CD14-positive monocyte (primary cell): ENCODE measurements at regions not wholly inside any gene's neighbourhood (a gene's known extent, or its start where the extent isn't known, plus 50 kb on each side); places are given as distances from the start of the nearest gene placed in this dataset.

Source experiments
- DNase-seq, 3 donors: peaks; one replicate each; pipeline ENCODE4 v3.0.0-alpha.2; 2011 to 2022
- H2AFZ ChIP-seq: 2 replicates; pipeline ENCODE4 v1.6.0; 2012; ENCODE audit warnings: mild to moderate bottlenecking, low read depth, low read length, inconsistent platforms; ENCODE audit not compliant: insufficient read depth, poor library complexity, severe bottlenecking
- H3K27ac ChIP-seq, 2 donors: 1 replicate in 1 of 2; 2 replicates in 1 of 2; pipeline ENCODE4 v1.5.1; 2012 to 2013; ENCODE audit warnings: low read length in 2 of 2, control low read depth in 1 of 2, inconsistent platforms in 1 of 2, low read depth in 1 of 2, mild to moderate bottlenecking in 1 of 2
- H3K27me3 ChIP-seq, 2 donors: one replicate each; pipeline versions ENCODE4 v1.6.0 to v1.6.1; 2011 to 2013; ENCODE audit warnings: low read length in 2 of 2; ENCODE audit not compliant: control insufficient read depth in 2 of 2, insufficient read depth in 2 of 2
- H3K36me3 ChIP-seq, 2 donors: replicated peaks in 1 of 2; 1 replicate in 1 of 2; 2 replicates in 1 of 2; pipeline versions ENCODE4 v1.5.1 to v1.6.1; 2012 to 2013; ENCODE audit warnings: low read length in 2 of 2, control low read depth in 1 of 2, inconsistent platforms in 1 of 2, mild to moderate bottlenecking in 1 of 2; ENCODE audit not compliant: insufficient read depth in 2 of 2, control insufficient read depth in 1 of 2
- H3K4me1 ChIP-seq, 2 donors: 1 replicate in 1 of 2; 2 replicates in 1 of 2; pipeline versions ENCODE4 v1.5.1 to v1.6.1; 2012 to 2013; ENCODE audit warnings: low read length in 2 of 2, control low read depth in 1 of 2, inconsistent platforms in 1 of 2, mild to moderate bottlenecking in 1 of 2, moderate library complexity in 1 of 2; ENCODE audit not compliant: insufficient read depth in 2 of 2, control insufficient read depth in 1 of 2
- H3K4me2 ChIP-seq: replicated peaks from 2 replicates; pipeline ENCODE3; 2012; ENCODE audit warnings: low read length, moderate library complexity, mild to moderate bottlenecking; ENCODE audit not compliant: poor library complexity, severe bottlenecking; ENCODE audit errors: extremely low read depth
- H3K4me3 ChIP-seq, 3 experiments: fragments of 200-600 bp in 1 of 3; sonication (generic) in 1 of 3; replicated peaks in 1 of 3; 1 replicate in 2 of 3; 2 replicates in 1 of 3; pipeline ENCODE4 v1.5.1; 2011 to 2013; ENCODE audit warnings: low read length in 3 of 3, mild to moderate bottlenecking in 3 of 3, control low read depth in 2 of 3, low read depth in 2 of 3, inconsistent platforms in 1 of 3, moderate library complexity in 1 of 3
- H3K79me2 ChIP-seq: 2 replicates; pipeline ENCODE4 v1.6.0; 2012; ENCODE audit warnings: mild to moderate bottlenecking, control low read depth, inconsistent platforms, low read length, moderate library complexity; ENCODE audit not compliant: insufficient read depth
- H3K9ac ChIP-seq: 2 replicates; pipeline ENCODE4 v1.6.0; 2017; ENCODE audit warnings: low read length, mild to moderate bottlenecking; ENCODE audit not compliant: insufficient read depth, poor library complexity, severe bottlenecking
- H3K9me3 ChIP-seq, 2 donors: replicated peaks in 1 of 2; 1 replicate in 1 of 2; 2 replicates in 1 of 2; pipeline versions ENCODE4 v1.5.1 to v1.6.1; 2012 to 2013; ENCODE audit warnings: low read length in 2 of 2, control low read depth in 1 of 2; ENCODE audit not compliant: control insufficient read depth in 1 of 2, insufficient read depth in 1 of 2
- H4K20me1 ChIP-seq: 2 replicates; pipeline ENCODE4 v1.6.0; 2012; ENCODE audit warnings: mild to moderate bottlenecking, low read length, control low read depth, moderate library complexity; ENCODE audit not compliant: insufficient read depth
- H3K27ac Mint-ChIP-seq, 7 donors: one replicate each; pipeline ENCODE4 v1.8.0; 2020; ENCODE audit warnings: mild to moderate bottlenecking in 7 of 7, mixed read lengths in 7 of 7, moderate library complexity in 6 of 7, inconsistent platforms in 2 of 7
- H3K27me3 Mint-ChIP-seq, 3 donors: one replicate each; pipeline ENCODE4 v1.8.0; 2021 to 2022; ENCODE audit warnings: low read depth in 3 of 3, mild to moderate bottlenecking in 3 of 3, mixed read lengths in 3 of 3, moderate library complexity in 3 of 3, inconsistent platforms in 1 of 3
- H3K36me3 Mint-ChIP-seq, 2 donors: one replicate each; pipeline ENCODE4 v1.8.0; 2020; ENCODE audit warnings: mixed read lengths in 2 of 2, inconsistent platforms in 1 of 2, mild to moderate bottlenecking in 1 of 2
- H3K4me1 Mint-ChIP-seq: one replicate; pipeline ENCODE4 v1.8.0; 2020; ENCODE audit warnings: mild to moderate bottlenecking, mixed read lengths
- H3K4me3 Mint-ChIP-seq, 2 donors: one replicate each; pipeline ENCODE4 v1.8.0; 2020; ENCODE audit warnings: mild to moderate bottlenecking in 2 of 2, mixed read lengths in 2 of 2, moderate library complexity in 1 of 2
- H3K9me3 Mint-ChIP-seq, 7 donors: one replicate each; pipeline ENCODE4 v1.8.0; 2020 to 2022; ENCODE audit warnings: mixed read lengths in 7 of 7, mild to moderate bottlenecking in 6 of 7, moderate library complexity in 6 of 7, inconsistent platforms in 2 of 7
- CTCF ChIP-seq: fragments of 200-600 bp; IDR thresholded peaks from one replicate; pipeline ENCODE4 v1.8.0; 2022; ENCODE audit warnings: antibody characterized with exemption, mild to moderate bottlenecking
- WGBS: methylation state at CpG from one replicate; pipeline ENCODE4 v1.1.5; 2013; ENCODE audit warnings: missing lambda C conversion rate; ENCODE audit not compliant: insufficient coverage; 5-methylcytosine and 5-hydroxymethylcytosine counted together
- intact Hi-C, 2 donors: fragments of 100-400 bp; cut with micrococcal nuclease; formaldehyde crosslinking; loops; one replicate each; pipeline versions ENCODE4 v1.15.0 to v1.15.1; 2023

DNA sequence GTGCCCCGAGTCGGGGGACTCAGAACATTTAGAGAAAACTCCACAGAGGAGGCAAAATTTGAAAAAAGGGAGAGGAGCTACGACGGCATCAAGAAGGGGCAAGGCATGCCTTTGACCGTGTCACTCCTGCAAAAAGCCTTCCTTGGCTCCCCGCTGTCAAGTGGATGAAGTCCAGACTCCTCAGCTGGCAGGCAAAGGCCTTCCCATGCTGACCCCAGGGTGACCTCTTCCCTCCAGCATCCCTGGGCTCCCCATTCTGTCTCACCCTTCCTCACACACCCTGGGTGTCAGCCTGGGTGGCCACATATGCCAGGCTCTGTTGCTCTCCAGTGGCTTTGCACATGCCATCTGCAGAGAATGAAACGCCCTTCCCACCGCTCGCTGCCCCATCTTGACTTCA, 88.4 kb upstream of the ZMIZ1 start:
- H3K9me3 Mint-ChIP-seq = no peaks in the 10 kb centered on the region
- Histone ChIP-seq H3K9ac (no peak overlapping the region), H3K27ac (no peak overlapping the region), H2AFZ (no peak overlapping the region), H4K20me1 (no peaks in the 10 kb centered on the region), H3K36me3 (no peaks in the 10 kb centered on the region), H3K4me1 (peaks cover 10 to 22% of the 10 kb centered on the region in 2 donors), H3K4me3 (no peak overlapping the region), H3K9me3 (no peaks in the 10 kb centered on the region), H3K79me2 (no peaks in the 10 kb centered on the region), H3K27me3 (no peaks in the 10 kb centered on the region), H3K4me2 (no peak overlapping the region)
- WGBS = 96% methylated on average over 7 of the region's 9 CpGs
- intact Hi-C loops = no loop called here
- peaks cover 40% of the 10 kb centered on the region for H3K4me1 Mint-ChIP-seq
- no peaks in the 10 kb centered on the region for H3K36me3 Mint-ChIP-seq
- peak overlapping the region in 1 of 2 donors; percentile 26 for H3K4me3 Mint-ChIP-seq
- DNase-seq = no peak
- peak overlapping the region in 4 of 7 donors; percentile 31 to 72 (median 45) for H3K27ac Mint-ChIP-seq
- TF ChIP-seq CTCF = no peak
- H3K27me3 Mint-ChIP-seq = peaks cover 4 to 13% (median 10%) of the 10 kb centered on the region in 3 donors

- no peak for TF ChIP-seq CTCF
- Histone ChIP-seq H3K4me1 (peaks cover 10 to 22% of the 10 kb centered on the region in 2 donors), H3K9ac (no peak overlapping the region)
Observed at GRCh38 chr10:78980815-78981214, 88.0 kb upstream of the ZMIZ1 start.

More at GRCh38 chr10:78980815-78981214, 88.0 kb upstream of the ZMIZ1 start:
- intact Hi-C loops = no loop called here
- peaks cover 35% of the 10 kb centered on the region for H3K4me1 Mint-ChIP-seq
- H3K27ac ChIP-seq = no peak overlapping the region
- H3K27ac Mint-ChIP-seq = peak overlapping the region in 5 of 7 donors; percentile 21 to 73 (median 49)
- no peak overlapping the region for H3K4me2 ChIP-seq
- no peaks in the 10 kb centered on the region for H3K79me2 ChIP-seq
- no peaks in the 10 kb centered on the region for H3K36me3 Mint-ChIP-seq
- H3K27me3 Mint-ChIP-seq = peaks cover 1 to 13% (median 11%) of the 10 kb centered on the region in 3 donors
- peak; percentile 26 to 54 (median 43) for DNase-seq
- H2AFZ ChIP-seq = no peak overlapping the region
- H3K9me3 Mint-ChIP-seq = no peaks in the 10 kb centered on the region
- no peaks in the 10 kb centered on the region for H3K9me3 ChIP-seq
- no peaks in the 10 kb centered on the region for H3K27me3 ChIP-seq
- no peak overlapping the region for H3K4me3 Mint-ChIP-seq
- WGBS = 86% methylated on average over 3 of the region's 5 CpGs
- no peaks in the 10 kb centered on the region for H4K20me1 ChIP-seq
- no peak overlapping the region for H3K4me3 ChIP-seq
- no peaks in the 10 kb centered on the region for H3K36me3 ChIP-seq
